ENCODE measurements at regions not wholly inside any gene's neighbourhood (a gene's known extent, or its start where the extent isn't known, plus 50 kb on each side); places are given as distances from the start of the nearest gene placed in this dataset.

DNA sequence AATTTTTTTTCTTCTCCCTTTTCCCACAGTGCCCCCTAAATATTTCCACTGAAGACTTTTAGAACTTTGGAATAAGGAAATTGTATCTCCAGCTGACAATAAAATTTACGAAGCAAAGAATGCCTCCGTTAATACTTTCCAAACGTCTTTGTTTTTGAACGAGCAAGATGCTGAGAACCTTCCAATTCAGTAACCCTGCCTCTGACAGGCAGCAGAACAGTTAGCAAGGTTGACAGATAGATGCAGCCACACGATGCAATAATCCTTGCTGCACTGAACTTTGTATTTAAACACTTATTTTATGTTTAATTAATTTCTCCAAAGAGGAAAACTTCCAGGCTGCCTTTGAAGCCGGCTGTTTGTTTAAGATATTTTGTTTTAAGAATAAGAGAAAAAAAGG lies 71.8 kb upstream of the TSHZ3 start:
- no peak for TF ChIP-seq CTCF (IDR thresholded peaks at IDR 0.05; ENCODE audit: low read depth, low read length)
- no peak for TF ChIP-seq EZH2phosphoT487 (IDR thresholded peaks at IDR 0.05; ENCODE audit: low read depth)

Data from OCI-LY3 (cell line).